Ishikawa (cell line): ENCODE measurements at regions not wholly inside any gene's neighbourhood (a gene's known extent, or its start where the extent isn't known, plus 50 kb on each side); places are given as distances from the start of the nearest gene placed in this dataset.

Experiments
- CEBPB ChIP-seq: IDR thresholded peaks from 2 replicates; pipeline ENCODE4 v1.6.1; 2012
- CREB1 ChIP-seq: IDR thresholded peaks from 2 replicates; pipeline ENCODE4 v1.6.1; 2012; ENCODE audit warnings: low read depth
- EGR1 ChIP-seq: IDR thresholded peaks from 2 replicates; pipeline ENCODE4 v1.6.1; 2012
- EP300 ChIP-seq: IDR thresholded peaks from 2 replicates; pipeline ENCODE4 v1.6.1; 2012; ENCODE audit warnings: borderline replicate concordance
- FOXM1 ChIP-seq: IDR thresholded peaks from 2 replicates; pipeline ENCODE4 v1.6.1; 2012; ENCODE audit warnings: low read depth, borderline replicate concordance
- MAX ChIP-seq: IDR thresholded peaks from 2 replicates; pipeline ENCODE4 v1.6.1; 2012
- NFIC ChIP-seq: IDR thresholded peaks from 2 replicates; pipeline ENCODE4 v1.6.1; 2012
- RAD21 ChIP-seq: IDR thresholded peaks from 2 replicates; pipeline ENCODE4 v1.6.1; 2012; ENCODE audit warnings: low read depth
- REST ChIP-seq: IDR thresholded peaks from 2 replicates; pipeline ENCODE4 v1.6.1; 2012; ENCODE audit warnings: low read depth, mild to moderate bottlenecking
- TAF1 ChIP-seq: IDR thresholded peaks from 2 replicates; pipeline ENCODE4 v1.6.1; 2012; ENCODE audit warnings: low read depth, mild to moderate bottlenecking
- TCF12 ChIP-seq: IDR thresholded peaks from 2 replicates; pipeline ENCODE4 v1.6.1; 2012; ENCODE audit warnings: low read depth
- TEAD4 ChIP-seq: IDR thresholded peaks from 2 replicates; pipeline ENCODE4 v1.6.1; 2012
- USF1 ChIP-seq: IDR thresholded peaks from 2 replicates; pipeline ENCODE4 v1.6.1; 2012
- YY1 ChIP-seq: IDR thresholded peaks from 2 replicates; pipeline ENCODE4 v1.6.1; 2012; ENCODE audit warnings: low read depth
- ZBTB7A ChIP-seq: IDR thresholded peaks from 2 replicates; pipeline ENCODE4 v1.6.1; 2012; ENCODE audit warnings: low read depth

- TF ChIP-seq ZBTB7A, result no peak
- no peak for TF ChIP-seq NFIC
- no peak for TF ChIP-seq TCF12
- no peak for TF ChIP-seq TAF1
- TF ChIP-seq USF1, result no peak
- TF ChIP-seq CEBPB, result no peak
- no peak for TF ChIP-seq RAD21
- no peak for TF ChIP-seq REST
- TF ChIP-seq FOXM1, result no peak
Observed at GRCh38 chr13:89899302-89900103, 1448.0 kb upstream of the MIR17HG start.

- TF ChIP-seq REST (no peak), EGR1 (no peak), TAF1 (no peak), FOXM1 (no peak), YY1 (no peak), RAD21 (no peak), EP300 (no peak), ZBTB7A (no peak), MAX (no peak), TCF12 (no peak), USF1 (no peak), TEAD4 (no peak), NFIC (no peak), CEBPB (no peak), CREB1 (no peak)
Observed at GRCh38 chr13:89900104-89900765, 1447.3 kb upstream of the MIR17HG start.

- TF ChIP-seq TEAD4 (no peak), USF1 (no peak), REST (no peak), TAF1 (no peak), FOXM1 (no peak), CREB1 (no peak), ZBTB7A (no peak), TCF12 (no peak), NFIC (no peak)
Observed at GRCh38 chr13:89902223-89902622, 1445.3 kb upstream of the MIR17HG start.

- TF ChIP-seq TEAD4, result no peak
- no peak for TF ChIP-seq EGR1
- TF ChIP-seq YY1, result no peak
- TF ChIP-seq MAX, result no peak
- TF ChIP-seq REST, result no peak
- TF ChIP-seq TCF12, result no peak
- TF ChIP-seq NFIC, result no peak
- TF ChIP-seq CEBPB, result no peak
- no peak for TF ChIP-seq ZBTB7A
Observed at GRCh38 chr13:89903115-89903514, 1444.4 kb upstream of the MIR17HG start.
